Glomerular endothelial cell (primary cell): ENCODE measurements at regions not wholly inside any gene's neighbourhood (a gene's known extent, or its start where the extent isn't known, plus 50 kb on each side); places are given as distances from the start of the nearest gene placed in this dataset.
A peak's percentile ranks its signal among the peaks of the same experiment; 100 is the strongest.
"Not testable (repeated sequence)": the region's sequence is repeated elsewhere in the genome, so short reads cannot be mapped to it uniquely, and the experiment has no call there.

ENCODE experiments used
- DNase-seq: peaks from one replicate; pipeline ENCODE4 v3.0.0-alpha.2; 2011; ENCODE audit warnings: low read depth, low spot score; ENCODE audit errors: extremely low read depth

DNA sequence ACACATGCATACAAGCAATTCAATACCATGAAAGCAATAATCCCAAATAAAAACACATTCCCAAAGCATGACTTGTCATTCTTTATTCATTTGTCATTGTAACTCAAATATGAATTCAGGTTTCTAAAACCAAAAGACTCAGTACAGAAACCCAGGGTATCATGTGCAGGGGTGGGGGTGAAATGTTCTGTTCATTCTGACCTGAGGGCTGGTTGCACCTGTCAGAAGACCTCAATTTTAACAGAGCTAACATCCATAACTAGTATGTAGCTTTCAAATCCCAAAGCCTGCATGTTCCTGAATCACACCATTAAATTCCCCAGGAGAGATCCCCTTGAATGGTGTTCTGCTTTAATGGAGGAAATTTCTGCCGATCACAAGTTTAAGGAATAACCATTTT lies 738.7 kb downstream of the MCTP2 start:
- no peak for DNase-seq

DNA sequence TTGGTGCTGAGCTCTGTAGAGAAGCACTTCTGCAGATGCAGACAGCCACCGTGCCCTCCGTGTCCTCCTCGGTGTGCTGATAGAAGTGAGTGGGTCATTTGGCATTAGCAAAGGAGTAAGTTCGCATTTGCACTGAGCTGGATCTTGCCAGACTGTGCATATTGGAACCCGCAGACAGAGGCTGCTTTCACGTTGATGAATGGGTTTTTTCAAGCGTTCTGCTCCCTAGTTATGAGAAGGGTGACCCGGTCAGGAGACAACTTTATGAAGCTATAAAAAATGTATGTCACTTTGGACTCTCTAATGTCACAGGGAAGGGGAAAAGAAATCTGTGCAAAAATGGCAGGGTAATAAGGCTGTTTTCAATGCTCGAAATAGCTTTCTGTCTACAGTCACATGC lies 739.4 kb downstream of the MCTP2 start:
- DNase-seq: no peak

DNA sequence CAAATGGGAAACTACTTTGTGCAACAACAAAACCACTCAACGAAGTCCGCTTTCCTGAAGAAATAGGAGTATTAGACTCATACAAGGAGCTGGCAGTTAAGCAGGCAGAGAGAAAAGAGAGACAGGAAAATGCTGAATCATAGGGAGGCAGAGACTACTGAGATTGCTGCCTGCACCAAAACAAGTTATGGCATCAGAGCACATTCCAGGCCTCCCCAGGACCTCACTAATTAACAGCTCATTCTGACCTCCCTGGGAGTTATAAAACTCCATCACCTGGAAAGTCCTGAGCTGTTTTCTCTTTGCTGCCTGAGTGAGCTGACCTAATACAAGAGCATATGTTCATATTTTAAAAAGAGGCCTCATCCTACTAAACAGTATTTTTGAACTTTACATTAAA lies 741.0 kb downstream of the MCTP2 start:
- no peak for DNase-seq

DNA sequence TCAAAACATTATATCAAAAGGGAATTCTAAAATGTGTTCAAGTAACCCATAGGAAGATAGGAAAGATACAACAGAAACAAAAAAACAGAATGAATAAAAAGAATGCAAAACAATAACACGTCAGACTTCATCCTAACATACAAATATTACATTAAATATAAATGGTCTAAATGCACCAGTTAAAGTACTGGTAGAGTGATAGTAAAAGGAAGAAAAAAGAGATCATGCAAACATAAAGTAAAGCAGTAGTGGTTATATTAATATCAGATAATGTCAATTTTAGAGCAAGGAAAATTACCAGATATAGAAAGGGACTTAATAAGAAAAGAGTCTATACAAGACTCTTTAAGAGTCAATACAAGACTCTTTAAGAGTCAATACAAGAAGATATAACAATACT lies 755.7 kb downstream of the MCTP2 start:
- no peak for DNase-seq

DNA sequence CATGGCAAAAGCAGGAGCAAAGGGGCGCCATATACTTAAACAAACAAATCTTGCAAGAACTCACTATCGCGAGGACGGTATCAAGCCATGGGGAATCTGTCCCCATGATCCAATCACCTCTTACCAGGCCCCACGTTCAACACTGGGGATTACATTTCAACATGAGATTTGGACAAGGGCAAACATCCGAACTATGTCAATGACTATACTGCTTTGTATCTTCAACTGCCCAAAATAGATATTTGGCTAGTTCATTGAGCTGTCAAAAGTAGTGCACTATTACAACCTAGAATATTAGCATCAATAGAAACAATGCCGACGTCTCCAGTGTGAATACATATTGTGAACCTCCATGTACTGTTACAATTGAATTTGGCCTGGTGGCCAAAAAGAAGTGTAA lies 760.4 kb downstream of the MCTP2 start:
- no peak for DNase-seq

DNA sequence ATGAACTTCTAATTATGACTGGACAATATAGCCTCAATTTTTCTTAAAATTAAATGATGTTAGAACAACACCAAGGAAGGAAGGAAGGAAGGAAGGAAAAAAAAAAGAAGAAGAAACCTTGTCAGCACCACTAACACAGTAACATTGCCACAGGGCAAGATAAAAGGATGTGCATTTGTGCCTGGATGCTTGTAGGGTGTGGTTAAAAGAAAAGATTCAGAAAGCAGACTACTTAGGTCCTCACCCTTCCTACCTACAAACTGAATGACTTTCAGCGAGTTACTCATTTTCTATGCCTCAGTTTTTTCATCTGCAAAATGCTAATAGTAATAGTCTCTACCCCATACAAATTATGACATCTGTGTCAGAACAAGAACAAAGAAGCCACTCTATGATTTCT lies 778.3 kb downstream of the MCTP2 start:
- no peak for DNase-seq

DNA sequence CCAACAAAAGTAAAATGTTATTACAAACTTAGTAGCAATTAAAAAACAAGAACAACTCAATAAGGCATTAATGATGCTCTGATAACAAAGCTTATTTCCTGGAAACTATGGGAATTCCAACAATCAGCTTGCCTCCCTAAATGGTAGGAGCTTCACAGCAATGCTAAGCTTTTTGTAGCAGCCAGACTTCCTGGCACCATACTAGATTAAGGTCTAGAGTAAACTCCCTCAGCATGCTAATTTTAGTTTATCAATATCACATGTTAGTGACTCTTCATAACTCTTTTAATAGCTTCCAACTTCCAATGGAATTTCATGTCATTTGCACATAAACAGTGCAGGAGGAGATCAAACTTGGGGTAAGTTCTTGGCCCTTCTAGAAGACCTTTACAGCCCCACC lies 782.0 kb downstream of the MCTP2 start:
- DNase-seq: no peak

DNA sequence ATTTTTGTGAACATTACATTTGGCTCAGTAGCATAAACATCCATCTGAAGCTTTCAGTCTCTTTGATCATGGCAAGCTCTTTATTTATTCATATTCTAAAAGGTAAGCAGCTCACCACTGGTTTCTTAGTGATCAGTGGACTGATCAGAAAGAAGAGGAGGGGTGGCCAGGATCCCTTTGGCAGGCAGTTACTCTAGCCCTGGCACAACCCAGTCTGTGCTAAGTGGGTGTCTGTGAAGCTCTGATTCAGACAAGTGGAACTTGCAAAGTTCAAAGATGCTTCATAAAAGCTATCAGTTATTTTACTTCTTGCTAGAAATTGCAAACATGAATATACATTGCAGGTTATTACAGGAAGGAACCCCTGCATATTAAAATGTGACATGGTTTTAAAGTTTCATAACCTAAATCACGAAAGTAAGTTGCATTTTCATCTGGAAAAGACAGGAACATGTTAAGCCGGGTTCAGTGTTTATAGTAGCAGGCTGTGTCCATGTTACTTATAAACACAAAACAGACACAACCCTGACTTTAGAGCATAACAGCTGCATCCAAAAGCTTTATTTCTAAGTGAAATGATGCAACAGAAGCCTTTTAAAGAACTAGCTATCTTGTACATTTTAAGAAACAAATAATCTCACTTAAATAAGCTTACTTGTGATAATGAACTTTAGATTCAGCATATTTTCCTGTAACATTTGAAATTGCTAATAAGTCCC lies 785.3 kb downstream of the MCTP2 start:
- no peak for DNase-seq

DNA sequence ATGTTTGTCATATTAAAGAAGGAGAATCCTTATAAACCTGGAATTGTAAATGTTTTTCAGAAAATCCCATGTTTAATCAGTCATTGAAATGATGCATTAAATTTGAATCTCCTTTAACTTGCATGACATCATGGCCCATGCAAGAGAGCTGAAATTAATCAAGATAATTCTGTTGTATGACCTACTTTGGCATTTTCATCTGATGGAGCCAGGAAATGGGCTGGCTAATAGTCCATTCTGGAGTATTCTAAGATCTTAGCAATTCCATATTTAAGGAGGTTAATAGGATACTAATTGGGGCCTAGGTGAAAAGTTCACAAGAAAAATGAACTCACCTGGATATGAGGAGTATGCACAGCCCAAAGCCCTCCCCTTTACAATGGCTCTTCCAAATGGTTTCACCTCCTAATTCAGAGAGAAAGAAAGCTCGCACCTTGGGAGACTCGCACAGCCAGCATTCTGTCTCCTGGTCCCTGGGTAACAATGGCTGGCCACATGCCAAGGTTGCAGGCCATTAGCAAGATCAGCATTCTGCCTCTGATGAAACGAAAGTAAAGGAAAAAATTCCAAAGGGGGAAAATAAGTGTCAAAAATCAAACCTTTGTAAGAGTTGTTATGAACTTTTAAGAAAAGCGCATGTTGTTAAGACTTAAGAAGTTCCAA lies 786.4 kb downstream of the MCTP2 start:
- DNase-seq: peak; percentile 67

DNA sequence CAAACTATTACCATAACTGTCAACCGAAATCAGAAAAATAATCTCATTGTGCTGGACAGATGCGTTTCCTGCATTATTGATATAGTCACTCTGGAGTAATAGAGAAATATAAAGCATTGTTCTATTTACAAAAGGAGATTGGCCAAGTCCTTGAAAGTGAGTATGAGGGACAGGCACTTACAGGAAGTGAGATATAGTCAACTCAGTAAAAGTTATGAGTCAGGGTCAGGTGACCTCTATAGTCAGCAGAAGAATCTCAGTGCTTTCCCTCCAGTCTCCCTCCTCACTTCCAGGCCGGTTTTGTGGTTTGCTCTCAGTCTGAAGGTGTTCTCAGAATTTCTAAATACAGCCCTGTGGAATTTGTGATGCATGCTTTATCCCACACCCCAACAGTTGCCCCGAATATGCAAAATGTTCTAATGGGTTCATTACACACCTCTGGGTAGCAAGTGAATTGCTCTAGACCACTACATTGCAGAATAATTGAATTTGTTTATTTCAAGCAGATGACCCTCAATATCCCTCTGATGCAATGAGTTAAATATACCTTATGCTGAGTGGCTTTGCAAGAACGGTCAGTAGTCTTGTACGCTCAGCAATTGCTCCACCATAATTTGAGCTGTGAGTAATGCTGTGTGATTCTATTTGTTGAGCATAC lies 787.7 kb downstream of the MCTP2 start:
- peak; percentile 39 for DNase-seq

DNA sequence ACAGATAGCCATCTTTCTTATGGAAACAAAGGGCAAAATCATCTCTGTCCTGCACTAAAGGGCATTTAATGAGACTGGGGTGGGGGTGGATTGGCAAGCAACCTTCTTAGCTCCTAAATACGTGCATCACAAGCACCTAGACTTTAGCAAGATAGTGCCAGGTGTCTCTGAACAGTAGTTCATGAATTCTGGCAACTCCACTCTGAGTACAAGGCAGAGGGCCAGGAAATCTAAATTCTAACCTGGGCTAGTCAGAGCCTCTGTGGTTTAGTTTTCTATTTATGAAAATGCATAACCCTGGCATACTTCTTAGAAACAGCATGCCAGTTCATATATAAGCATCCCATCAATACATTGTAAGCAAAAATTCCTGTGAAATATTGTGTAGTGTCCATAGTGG lies 788.5 kb downstream of the MCTP2 start:
- DNase-seq: no peak

DNA sequence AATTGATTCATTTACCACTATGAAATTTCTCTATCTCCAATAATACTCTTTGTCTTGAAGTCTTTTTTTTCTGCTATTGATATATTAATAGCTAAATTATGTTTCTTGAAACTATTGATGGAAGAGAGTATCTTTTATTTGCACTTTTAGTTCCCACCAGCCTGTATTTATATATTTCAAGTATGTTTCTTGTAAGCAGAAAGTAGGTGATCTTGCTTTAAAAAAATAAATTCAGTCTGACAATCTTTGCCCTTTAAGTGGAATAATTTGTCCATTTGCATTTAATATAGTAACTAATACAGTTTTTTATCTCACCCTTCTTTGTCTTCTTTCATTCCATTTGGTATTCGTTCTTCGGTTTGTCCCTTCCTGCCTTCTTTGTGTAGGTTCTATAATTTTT lies 790.5 kb downstream of the MCTP2 start:
- DNase-seq: no peak

DNA sequence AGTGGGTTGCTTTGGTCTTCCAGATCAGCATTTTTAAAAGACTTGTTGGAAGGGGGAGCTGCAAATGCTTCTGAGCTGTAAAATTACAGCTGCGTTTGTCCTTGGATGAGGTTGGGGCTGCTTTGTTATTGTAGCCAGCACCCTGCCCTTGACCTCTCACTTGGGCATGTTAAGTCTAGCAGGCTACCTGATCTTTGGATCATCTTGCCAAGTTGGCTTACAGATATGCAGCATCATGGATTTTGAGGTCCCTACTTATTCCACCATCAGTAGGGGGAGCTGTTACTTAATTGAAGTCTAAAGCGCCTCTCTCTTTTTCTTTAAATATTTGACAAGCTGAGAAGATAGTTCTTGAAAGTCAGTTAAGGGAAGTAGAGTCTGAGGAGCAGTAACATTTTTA lies 793.0 kb downstream of the MCTP2 start:
- peak; percentile 22 for DNase-seq

DNA sequence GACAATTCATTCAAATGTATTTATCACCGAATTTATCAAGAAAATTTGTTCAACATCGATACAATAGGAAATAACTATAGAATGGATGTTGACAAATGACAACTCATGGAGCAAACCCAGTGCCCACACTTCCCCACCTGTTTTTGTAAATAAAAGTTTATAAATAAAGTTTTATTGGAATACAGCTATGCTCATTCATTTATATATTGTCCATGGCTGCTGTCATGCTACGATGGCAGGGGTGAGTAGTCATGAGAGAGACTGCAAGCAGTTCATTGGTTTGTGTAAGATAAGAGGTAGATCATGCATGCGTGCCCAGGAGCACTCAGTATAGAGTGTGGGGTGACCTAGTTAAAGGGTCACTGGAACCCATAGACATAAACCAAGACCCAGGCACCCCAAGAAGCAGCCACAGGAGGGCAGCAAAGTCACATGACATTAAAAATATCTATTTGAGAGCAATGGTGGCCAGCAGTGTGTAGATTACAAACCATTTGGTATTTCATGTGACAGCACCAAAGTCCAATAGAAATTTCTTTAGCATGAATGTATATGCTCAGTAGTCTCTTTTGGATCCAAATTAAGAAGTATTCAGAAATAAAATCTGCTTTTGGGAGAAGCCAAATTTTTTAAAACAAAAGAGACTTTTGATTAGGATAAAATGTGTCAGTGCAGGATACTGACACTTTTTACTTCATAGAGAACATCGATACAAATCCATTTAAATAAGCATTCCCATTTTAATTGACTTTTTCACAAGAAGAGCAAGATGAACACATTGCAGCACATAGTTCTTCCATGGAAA lies 794.8 kb downstream of the MCTP2 start:
- peak; percentile 39 for DNase-seq

DNA sequence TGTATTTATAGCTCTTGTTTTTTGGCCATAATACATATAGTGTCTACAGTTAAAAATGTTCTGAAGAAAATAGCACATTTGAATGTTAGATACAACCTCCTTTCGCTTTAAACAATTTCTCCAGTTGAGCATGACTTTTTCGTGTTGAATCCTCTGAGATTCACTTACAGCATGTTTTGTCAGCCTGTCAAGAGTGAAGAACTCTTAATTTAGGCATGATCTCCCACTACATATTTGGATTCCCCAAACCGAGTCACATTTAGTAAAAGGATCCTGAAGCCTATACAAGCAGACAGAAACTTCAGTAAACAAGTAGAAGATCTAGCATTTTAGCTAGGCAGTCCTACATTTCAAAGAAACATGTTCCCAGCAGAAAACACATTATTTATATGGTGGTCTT lies 796.6 kb downstream of the MCTP2 start:
- DNase-seq: no peak

DNA sequence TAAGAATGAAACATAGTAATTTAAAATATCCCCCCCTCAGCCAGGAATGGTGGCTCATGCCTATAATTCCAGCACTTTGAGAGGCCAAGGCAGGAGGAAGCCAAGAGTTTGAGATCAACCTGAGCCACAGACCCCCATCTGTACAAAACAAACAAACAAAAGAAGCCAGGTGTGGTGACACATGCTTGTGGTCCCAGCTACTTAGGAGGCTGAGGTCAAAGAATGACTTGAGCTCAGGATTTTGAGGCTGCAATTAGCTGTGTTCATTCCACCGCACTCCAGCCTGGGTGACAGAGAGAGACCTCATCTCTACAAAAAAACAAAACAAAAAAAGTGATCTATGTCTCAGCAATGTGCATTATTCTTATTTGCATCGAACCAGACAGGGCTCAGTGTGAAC lies 800.8 kb downstream of the MCTP2 start:
- no peak for DNase-seq

DNA sequence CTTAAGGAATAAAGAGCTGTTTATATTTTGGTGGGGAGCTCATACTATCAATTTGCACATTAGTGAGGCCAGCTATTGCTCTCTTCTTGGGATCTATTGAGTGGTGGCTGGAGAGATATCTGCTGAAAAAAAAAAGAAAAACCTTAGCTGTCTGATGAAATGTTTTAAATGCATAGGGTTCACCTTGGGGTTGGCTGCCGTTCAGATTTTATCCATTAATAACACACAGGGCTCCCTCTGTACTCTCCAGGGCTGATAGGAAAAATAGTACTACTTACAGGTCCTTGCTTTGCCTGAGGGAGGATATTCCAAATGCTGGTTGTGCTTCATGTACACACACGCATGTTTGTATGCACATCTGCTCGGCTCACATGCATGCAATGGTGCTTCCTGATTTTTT lies 803.7 kb downstream of the MCTP2 start:
- DNase-seq: no peak

DNA sequence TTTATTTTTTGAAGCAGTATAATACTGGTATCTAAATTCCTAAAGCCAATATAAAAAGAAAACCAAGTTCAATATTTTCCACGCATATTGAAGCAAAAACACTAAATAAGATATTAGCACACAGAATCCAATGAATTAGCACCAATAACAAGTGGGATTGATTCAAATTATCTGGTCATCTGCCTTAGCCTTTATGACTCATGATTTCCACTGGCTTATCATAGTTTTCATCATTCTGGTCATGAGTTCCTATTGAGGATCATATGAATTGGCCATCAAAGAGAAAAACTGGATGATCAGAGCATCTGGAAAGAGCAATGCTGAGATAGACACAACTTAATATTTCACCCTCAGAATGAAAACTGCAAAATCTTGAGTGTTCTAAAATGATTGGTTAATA lies 809.9 kb downstream of the MCTP2 start:
- DNase-seq: no peak

DNA sequence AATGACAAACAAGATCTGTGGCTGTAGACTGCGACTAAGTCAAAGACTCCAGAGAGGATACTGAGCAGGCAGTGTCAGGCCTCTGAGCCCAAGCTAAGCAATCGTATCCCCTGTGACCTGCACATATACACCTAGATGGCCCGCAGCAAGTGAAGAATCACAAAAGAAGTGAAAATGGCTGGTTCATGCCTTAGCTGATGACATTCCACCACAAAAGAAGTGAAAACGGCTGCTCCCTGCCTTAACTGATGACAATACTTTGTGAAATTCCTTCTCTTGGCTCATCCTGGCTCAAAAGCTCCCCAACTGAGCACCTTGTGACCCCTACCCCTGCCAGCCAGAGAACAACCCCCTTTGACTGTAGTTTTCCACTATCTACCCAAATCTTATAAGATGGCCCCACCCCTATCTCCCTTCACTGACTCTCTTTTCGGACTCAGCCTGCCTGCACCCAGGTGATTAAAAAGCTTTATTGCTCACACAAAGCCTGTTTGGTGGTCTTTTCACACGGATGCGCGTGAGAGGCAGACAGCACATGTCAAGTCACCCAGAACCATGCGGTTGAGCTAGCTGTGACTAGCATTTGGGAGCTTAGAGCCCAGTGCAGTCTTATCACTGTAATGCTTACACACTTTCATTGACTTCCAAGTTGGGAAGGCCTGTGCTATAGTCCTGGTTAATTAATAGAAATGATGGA lies 812.0 kb downstream of the MCTP2 start:
- not testable (repeated sequence) for DNase-seq

DNA sequence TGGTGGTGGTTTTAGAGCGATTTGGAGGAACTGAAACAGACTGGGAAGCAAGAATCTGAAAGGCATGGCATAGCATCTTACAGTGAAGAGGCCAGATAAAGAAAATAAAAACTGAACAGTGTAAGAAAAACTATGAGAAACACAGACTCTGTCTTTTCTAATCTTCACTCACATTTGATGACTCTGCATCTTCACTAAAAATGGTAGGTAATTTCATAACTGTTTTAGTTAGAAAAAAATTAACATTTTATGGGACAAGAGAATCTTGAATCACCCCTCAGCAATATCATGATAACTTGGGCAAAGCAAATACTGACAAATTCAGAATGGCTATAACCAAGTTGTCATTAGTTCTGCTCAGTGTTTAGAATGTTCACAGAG lies 812.6 kb downstream of the MCTP2 start:
- no peak for DNase-seq
